GM23248 (cell line): ENCODE measurements at regions not wholly inside any gene's neighbourhood (a gene's known extent, or its start where the extent isn't known, plus 50 kb on each side); places are given as distances from the start of the nearest gene placed in this dataset.

Experiments used
- EZH2 ChIP-seq: fragments of 200-600 bp; sonication (generic); IDR thresholded peaks from 2 replicates; pipeline ENCODE4 v1.6.1; 2018; ENCODE audit warnings: antibody characterized with exemption, mild to moderate bottlenecking; ENCODE audit not compliant: insufficient read depth, poor library complexity, severe bottlenecking
- EZH2phosphoT487 ChIP-seq: fragments of 200-600 bp; sonication (generic); IDR thresholded peaks from 2 replicates; pipeline ENCODE4 v1.6.1; 2018; ENCODE audit warnings: antibody characterized with exemption, moderate library complexity, mild to moderate bottlenecking, low read depth; ENCODE audit not compliant: insufficient read depth

GRCh38 chr18:28725876-28726275, 548.9 kb upstream of the CDH2 start:
- TF ChIP-seq EZH2phosphoT487 (no peak), EZH2 (no peak)
